ENCODE measurements at regions not wholly inside any gene's neighbourhood (a gene's known extent, or its start where the extent isn't known, plus 50 kb on each side); places are given as distances from the start of the nearest gene placed in this dataset.

GRCh38 chr7:113440173-113440572 lies 321.8 kb upstream of the SMIM30 start:
- no peak for TF ChIP-seq USF2 (IDR thresholded peaks at IDR 0.05; ENCODE audit: borderline replicate concordance, low read depth, low read length)
- TF ChIP-seq EP300 (IDR thresholded peaks at IDR 0.05; ENCODE audit: borderline replicate concordance in 1 of 2, low read depth in 1 of 2, low read length in 1 of 2) = no peak
- TF ChIP-seq POLR2AphosphoS5 (IDR thresholded peaks at IDR 0.05; ENCODE audit: low read depth, low read length) = no peak
- TF ChIP-seq IRF3 (IDR thresholded peaks at IDR 0.05; ENCODE audit: low read depth, low read length) = no peak
- TF ChIP-seq CTCF (IDR thresholded peaks at IDR 0.05) = no peak
